Stimulated activated CD4-positive, alpha-beta T cell treated with anti-CD3 and anti-CD28 coated beads, Interleukin-12 subunit alpha, Interleukin-12 subunit beta, amount 100 ng/mL, for 48 hours (primary cell): ENCODE measurements at regions not wholly inside any gene's neighbourhood (a gene's known extent, or its start where the extent isn't known, plus 50 kb on each side); places are given as distances from the start of the nearest gene placed in this dataset.
"Not testable (repeated sequence)": the region's sequence is repeated elsewhere in the genome, so short reads cannot be mapped to it uniquely, and the experiment has no call there.

Experiments used
- DNase-seq, 3 donors: peaks; one replicate each; pipeline ENCODE4 v3.0.0-alpha.2; 2020; ENCODE audit warnings: low read depth in 2 of 3, low spot score in 1 of 3

DNA sequence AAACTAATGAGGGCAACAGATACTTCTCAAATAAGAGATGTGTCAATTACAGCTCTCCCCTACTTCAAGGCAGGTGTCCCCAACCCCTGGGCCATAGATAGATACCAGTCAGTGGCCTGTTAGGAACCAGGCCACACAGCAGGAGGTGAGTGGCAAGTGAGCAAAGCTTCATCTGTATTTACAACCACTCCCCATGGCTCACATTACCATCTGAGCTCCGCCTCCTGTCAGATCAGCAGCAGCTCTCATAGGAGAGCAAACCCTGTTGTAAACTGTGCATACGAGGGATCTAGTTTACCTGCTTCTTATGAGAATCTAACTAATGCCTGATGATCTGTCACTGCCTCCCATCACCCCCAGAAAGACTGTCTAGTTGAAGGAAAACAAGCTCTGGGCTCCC is 422.1 kb downstream of the GJA1 start:
- no peak for DNase-seq

DNA sequence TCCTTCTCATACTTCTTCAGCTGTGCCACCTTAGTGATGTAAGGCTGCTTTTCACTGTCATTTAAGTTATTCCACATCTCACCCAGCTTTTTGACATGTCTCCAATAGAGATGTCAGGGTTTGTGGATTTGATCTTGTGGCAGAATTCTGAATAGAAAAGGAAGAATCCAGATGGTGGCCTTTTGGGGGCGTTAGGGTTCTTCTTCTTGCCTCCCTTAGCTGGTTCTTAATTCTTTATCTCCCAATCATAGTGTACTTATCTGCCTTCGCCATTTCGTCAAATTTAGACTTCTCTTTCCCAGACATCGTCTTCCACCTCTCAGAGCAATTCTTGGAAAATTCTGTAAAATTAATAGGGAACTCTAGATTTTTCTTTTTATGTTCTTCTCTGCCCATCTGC is 422.9 kb downstream of the GJA1 start:
- no peak for DNase-seq

DNA sequence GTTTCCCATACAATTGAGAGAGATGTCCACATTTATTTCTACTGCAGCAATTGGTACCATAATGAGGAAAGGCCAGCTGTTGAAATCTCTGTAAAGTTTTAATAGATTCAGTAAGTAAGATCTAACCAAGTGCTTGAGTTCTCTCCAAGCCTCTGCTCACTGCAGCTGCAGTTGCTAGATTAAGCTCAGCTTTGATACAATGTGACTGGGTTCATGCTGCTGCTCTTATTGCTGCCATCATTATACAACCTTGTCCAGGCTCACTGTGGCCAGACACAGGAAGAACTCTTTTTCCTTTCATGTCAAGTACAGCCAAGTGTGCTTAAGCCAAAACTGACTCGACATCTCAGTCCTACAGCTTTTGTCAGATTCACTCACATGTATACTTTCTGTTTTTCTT is 423.5 kb downstream of the GJA1 start:
- DNase-seq, result no peak

DNA sequence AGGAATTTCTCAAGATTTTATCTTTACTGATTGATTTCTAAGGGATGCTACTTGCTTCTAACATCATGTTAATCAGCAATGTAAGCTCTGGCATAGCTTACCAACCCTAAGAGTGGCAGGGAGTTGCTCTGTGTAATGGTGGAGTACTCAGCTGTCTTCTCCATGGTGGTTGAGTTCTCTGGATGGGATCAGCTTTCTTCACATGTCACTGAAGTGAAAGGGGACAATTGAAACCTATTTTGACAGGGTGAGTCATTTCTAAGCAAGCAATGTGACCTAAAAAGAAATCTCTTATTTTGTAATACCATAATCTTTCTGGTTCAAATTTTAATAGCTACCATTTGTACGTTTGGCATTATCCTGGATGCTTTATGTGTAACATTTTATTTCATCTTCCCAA is 430.4 kb downstream of the GJA1 start:
- DNase-seq, result no peak

DNA sequence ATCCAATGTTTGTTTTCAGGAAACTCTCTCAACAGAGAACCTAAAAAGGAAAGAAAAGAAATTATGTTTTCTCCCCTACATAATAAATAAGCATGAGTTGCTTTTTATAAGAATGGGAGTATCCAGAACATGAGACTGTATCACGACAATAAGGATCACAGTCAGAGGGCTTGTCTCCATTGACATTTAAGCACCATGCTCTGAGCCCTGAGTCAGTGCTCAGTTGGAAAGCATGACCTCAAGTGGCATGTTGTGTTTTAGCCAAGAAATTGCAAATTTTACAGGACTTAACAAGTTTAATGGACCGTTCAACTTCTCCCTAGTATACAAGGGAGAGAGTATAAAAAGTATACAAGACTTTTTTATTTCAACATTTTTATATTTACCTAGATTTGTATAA is 431.6 kb downstream of the GJA1 start:
- no peak for DNase-seq

DNA sequence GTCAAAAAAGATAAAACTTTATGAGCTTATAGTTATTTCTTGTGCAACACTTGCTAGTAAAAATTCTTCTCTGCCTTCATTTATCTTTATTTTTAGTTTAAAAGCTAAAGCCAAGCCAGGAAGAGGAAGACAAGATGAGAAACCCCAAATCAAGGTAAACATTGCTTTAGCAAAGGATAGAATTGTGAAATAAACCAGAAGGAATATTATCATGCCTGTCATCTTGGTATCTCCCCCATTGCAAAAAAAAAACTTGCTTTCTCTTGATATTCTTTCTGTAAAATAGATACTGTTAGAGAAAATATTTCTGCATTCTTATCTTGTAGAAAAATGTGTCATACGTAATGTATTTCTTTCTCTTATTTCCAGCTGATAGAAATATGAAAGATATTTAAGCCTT is 432.8 kb downstream of the GJA1 start:
- no peak for DNase-seq

DNA sequence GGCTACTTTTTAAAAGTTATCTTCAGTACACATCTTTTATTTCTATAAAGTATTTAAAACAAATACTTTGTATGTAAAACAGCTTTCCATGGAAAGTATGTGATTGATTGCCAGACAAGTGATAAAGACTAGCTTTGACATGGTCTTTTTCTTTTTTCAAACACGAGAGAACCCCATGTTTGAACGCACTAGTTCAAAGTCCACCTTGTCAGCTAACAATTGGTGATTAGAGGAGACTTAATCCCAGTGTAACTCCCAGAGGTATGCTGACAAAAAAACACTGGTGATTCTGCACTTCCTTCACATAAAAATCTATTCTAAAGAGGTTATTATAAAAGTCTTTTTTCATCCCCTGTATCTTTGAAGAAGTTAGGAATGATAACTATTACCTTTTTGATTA is 438.1 kb downstream of the GJA1 start:
- DNase-seq, result no peak

DNA sequence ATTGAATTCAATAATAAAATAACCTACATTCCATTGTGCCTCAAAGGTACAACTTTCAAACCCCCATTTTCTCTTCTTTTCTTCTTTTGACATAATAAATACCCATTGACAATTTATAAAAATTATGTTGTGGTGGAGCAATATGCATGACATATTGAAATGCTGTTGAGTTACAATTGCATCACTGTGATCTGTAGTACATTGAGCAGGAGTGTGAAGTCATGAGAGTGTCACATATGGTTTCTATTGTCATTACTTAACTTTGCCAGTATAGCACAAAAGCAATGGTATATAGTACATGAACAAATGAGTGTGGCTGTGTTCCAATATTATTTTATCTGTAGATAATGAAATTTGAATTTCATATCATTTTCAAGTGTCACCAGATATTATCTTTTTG is 441.3 kb downstream of the GJA1 start:
- no peak for DNase-seq

DNA sequence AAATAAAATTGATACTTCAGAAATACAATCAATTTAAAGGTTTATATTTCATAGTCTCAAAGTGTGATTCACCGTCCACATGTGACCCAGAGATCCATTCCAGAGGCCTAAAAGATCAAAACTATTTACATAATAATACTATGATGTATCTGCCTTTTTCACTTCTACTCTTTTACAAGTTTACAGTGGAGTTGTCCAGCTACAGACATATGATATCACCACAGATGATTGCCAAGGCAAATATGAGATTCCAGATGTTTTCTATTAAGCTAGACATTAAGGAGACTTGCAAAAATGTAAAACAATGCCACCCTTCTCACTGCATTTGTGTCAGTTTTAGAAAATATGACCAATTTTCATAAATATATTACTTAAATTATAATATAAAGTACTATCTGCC is 443.7 kb downstream of the GJA1 start:
- DNase-seq, result no peak

DNA sequence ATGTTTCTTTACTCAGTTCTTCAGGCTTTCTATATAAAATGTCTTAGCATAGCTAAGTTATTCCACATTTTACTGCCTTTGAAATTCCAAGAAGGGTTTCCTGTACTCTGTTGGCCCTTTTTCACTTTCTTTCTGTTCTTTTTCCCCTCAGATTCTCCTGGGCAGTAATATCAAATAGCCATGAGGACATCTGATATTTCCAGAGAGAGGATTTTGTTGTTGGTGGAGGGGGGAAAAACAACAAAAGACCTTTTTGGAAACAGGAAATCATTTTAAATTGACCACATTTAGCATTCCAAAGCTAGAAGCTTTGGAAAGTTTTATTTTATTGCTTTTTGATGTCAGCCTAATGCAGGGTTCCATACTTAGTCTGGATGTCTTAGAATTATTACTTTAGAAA is 445.4 kb downstream of the GJA1 start:
- no peak for DNase-seq

DNA sequence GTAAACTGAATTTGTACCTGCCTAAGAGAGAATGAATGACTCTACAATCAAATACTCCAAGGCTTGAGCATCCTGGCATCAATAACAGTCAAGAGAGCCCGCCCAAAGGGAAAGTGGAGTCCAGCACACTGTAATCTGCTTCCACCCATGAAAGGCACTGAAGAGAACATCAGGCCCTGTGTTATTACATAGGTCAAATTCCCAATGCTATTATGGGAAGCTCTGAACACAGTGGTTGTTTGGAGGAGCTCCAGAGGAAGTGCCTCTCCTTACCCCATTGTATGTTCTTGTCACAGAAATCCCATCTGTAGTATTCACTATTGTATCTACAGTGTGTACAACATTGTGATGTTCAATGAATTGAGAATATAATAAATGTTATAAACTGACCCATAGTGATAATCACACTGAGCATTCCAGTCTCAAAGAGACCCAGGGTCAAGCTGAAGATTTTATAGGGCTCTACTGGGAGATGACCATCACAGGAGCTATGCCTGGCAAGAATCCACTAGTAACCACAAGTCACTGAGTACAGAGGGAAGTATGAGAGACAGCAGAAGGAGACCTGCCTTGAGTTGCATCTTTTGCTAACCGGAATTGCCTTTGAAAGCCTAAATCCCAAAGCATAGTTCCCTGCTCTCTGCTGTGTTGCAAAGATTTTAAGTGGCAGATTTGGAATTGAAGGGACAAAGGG is 446.7 kb downstream of the GJA1 start:
- no peak for DNase-seq

DNA sequence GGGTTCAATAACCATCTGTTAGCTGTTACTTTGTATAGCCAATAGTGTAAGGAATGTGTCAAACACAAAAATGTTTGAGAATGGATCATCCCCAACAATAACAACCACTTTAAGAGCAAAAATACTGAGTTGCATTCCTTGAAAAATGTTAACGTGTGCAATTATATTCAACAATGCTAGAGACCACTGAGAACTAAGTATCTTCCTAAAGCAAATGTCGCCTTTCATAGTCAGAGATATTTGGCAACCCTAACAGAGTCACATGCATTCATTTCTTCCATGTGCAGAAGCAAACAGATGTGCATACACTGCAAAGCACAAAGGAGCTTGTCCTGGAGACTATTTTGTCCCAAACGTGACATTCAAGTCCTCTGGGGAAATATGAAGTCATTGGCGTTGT is 448.6 kb downstream of the GJA1 start:
- DNase-seq, result no peak

DNA sequence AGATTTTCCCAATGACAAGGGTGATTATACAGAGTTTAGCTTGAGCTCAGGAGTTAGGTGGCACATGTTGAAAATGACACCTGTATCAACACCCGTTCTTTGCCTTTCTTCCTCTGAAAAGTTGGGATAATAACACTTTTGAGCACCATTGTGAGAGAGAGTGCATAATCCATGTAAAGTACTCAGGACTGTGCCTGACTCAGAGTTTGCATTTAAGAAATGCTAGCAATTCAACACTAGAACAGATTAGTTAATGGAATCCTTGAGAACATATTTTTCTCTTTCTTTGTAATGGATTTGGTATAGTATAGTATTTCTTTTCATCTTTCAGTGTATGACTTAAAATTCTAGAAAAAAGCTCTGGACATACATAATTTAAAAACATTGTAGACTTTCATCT is 449.2 kb downstream of the GJA1 start:
- no peak for DNase-seq

DNA sequence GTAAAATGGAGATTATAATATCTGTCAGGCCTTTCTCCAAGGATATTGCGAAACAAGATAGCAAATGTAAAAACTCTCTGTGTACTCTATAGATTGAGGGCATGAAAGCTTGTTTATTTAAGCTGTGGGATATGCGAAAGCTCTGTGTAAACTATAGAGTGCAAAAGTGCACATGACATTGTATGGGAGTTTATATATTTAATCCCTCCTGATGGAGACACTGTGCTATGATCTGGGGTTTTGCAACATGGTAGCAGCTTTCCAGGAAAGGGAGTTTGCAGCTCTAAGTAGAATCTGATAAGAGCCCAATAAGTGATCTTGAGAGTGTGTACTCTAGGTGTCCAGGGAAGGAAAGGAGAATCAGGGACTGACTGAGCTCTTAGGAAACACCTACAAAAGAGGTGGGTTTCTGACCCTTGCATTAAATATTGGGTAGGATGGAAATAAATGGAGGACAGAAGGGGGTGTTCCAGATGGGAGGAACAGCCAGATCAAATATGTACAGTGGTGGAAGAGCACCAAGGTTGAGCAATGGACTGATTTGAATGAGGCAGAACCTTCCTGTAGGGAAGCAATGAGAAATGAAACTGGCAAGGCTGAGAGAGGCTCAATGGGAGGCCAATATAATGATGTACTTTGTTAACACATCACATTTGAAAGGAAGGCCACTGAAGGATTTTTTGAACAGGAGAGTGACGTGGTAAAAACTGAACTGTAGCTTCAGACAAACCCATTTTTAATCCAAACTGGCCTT is 450.1 kb downstream of the GJA1 start:
- no peak for DNase-seq

DNA sequence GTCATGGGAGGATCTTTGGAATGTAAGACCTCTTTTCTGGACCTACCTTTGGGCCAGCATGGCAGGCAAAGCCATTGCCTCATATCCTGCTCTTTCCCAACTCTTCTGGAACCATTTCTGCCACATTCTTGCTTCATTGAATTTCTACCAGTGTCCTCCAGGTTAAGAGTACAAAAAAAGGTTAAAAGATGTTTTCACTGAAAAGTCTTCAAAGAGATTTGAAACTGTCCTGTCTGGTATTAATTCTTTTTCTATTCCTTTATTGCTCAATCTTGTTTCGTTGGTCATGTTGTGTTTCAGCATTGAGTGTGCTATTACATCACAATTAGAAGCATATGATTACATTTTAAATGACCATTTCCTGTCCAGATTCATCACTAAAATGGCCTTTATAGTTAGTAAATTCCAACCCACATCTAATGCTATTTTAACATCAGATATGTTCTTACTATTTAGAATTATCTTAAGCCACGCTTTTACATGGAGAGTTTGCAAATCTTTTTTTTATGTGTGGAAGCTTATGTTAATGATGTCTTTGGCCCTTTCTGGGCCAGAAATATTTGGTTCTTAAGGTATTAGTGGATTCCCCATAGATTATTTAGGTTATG is 450.9 kb downstream of the GJA1 start:
- no peak for DNase-seq

DNA sequence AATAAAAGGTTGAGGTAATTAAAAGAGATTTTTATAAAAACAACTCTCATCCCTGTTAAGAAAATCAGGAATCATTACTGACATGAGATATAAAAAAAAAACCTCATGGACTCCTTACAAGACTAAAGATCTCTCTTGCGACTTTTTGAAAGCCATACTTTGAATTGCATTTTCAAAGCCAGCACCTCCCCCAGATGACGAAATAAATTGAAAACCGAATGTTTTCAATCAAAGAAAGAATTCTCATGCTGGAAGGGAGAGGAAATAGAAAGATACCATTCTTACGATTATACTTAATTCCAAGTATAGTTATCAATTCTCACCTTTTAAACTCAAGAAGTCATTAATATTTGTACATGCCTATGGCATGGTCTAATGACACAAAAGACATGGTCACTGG is 452.3 kb downstream of the GJA1 start:
- DNase-seq, result no peak

DNA sequence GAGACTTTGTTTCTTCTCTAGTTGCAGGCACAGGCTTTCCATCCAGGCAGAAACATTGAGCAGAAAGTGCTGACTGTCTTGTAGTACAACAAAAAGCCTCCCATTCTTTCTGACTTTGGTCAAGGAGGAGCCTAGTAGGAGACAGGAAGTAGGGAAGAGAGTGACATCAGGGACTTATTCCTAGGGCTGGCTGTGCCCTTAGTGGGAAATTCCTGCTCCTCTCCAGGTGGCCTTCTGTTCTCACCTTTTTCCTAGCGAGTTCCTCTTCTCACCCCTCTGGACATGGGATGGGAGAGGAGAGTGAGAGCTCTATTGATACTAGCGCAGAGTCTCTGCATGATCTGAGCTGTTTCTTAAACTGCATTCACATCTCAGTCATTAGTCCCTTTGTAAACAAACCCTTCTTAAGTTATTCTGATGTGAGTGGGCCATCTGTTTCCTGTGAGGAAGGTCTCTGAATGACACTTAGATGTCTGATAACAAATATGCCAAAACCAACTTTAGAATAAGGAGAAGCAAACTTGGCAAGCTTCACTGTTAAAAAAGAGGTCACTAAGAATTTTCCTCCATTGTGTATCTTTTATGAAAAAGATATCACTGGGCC is 455.0 kb downstream of the GJA1 start:
- no peak for DNase-seq

DNA sequence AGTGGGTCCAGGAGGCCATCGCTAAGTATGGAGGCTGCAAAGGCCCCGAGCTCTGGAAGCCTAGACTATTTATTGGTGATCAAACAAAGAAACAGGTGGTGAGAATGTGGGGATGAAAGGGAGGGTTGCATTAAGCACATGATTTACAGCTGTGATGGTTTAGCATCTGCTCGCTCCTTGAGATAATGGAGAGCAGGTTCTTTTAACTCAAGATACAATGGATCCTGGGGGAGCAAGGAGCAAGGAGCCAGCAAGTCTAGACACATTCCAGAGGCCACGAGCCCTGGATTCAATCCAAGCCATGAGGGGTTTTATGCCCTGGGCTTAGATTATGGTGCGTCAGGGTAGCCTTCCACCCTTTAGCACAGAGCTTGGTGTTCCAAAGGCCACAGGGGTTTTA is 460.3 kb downstream of the GJA1 start:
- DNase-seq, result not testable (repeated sequence)

DNA sequence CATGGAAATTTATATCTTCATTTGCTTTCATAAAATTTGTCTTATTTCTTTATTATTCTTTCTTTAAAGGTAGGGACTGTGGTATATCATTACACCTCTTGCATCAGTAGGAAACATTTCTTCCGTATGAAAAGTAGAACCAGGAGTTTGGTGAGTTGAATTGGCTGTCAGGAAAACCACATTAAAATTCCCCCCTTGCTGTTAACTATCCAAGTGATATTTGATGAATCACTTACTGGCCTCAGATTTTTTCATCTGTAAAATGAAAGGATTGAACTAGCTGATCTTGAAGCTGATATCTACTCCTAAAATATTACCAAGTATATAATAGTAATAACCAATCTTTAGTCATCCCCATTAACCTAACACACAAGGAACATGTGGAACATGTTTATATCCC is 460.9 kb downstream of the GJA1 start:
- DNase-seq, result no peak

DNA sequence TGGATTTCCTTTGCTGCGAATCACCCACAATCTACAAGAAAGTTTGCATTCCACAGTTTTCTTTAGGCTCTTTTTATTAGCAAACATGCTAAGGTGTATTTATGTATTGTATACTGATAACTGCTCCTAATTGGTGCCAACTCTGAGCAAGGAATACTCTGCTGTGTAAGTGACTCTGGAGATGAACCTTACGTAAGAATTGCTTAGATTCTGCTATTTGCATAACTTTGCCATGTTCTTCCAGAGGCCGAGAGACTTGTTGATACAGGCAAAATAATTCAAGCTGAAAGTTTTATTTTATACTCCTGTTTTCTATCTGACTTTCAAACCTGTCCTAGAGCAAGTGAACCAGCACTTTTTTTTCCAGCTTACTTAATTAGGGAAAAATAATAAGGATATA is 461.3 kb downstream of the GJA1 start:
- no peak for DNase-seq

DNA sequence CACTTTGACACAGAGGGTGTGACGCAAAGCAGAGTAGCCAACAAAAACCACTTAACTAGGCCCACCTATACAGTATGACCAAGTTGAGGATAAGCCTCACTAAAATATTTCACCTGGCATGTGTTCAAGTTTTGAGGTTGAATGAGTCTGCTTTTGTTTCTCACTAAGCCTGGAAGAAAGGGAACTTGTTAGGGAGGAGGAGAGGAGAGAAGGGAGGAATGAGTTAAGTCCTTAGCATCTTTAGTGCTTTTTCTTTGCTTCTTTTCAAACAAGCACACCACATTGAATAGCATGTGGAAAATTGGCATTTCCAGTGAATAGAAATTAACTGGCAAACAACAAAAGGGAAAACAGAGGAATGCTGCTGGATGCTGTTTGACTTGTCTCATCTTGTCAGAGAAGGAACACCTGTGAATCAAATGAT is 461.9 kb downstream of the GJA1 start:
- no peak for DNase-seq

DNA sequence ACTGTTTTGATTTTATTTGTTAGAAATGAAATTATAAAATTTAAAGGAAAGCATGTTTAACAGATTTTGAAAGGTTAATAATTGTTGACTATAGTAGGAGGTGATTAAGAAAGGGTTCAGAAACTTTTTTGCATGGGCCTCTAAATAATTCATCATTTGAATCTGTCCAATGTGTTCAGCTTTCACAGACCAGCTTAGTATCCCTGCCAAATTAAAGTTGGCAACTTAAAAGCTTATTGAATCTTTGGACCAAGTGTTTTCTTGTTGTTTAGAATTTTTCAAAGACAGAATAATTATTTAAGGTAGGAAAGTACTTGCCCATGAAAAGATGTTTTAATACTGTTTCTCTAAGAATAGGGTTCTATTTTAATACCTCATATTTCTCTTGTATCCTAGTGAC is 466.0 kb downstream of the GJA1 start:
- no peak for DNase-seq
